ENCODE measurements at regions not wholly inside any gene's neighbourhood (a gene's known extent, or its start where the extent isn't known, plus 50 kb on each side); places are given as distances from the start of the nearest gene placed in this dataset.

DNA sequence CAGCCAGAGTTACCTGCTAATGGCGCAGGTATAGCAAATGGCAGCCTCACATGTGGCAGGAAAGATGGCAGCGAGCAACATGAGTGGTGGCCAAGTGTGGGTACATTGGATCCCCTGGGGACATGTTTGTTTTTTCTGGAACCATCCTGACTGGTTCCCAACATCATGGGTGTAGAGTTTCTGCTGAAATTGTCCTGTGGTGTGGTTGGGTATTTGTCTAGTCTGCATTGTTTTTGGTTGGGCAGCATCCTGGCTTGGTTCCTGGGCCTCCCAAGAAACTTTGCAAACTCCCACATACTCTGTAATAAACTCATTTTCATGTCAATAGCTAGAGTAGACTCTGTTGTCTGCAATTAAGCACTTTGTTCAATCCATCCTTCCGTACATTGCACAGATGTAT lies 282.6 kb downstream of the CDC5L start:
- Histone ChIP-seq H3F3A (replicated peaks; ENCODE audit: insufficient read depth) (peaks cover 9% of the 10 kb centered on the region), H3K9me3 (no peaks in the 10 kb centered on the region), H4K20me1 (ENCODE audit: insufficient read depth) (no peaks in the 10 kb centered on the region), H3K36me3 (replicated peaks in 1 of 2; ENCODE audit: control insufficient read depth in 1 of 2, insufficient read depth in 2 of 2, low read length in 1 of 2) (no peaks in the 10 kb centered on the region), H2AFZ (ENCODE audit: low read depth) (no peak overlapping the region), H3K4me1 (ENCODE audit: control insufficient read depth in 1 of 2, insufficient read depth in 2 of 2, low read depth in 1 of 2, low read length in 1 of 2) (peaks cover 12 to 29% of the 10 kb centered on the region in 2 experiments; a peak in 3 of 4 replicates), H3K9me2 (no peaks in the 10 kb centered on the region), H3K27me3 (ENCODE audit: insufficient read depth) (no peaks in the 10 kb centered on the region), H3K4me3 (ENCODE audit: low read depth in 2 of 2, low read length in 1 of 2) (no peak overlapping the region), H3K4me2 (no peak overlapping the region), H3K9ac (no peak overlapping the region), H3K27ac (ENCODE audit: low read depth in 2 of 2, low read length in 1 of 2) (no peak overlapping the region), H3K79me2 (ENCODE audit: insufficient read depth) (no peaks in the 10 kb centered on the region)
- 100% methylated on average over 1 of the region's 3 CpGs for WGBS (ENCODE audit: low lambda C conversion rate)
- ChIA-PET CTCF (interaction anchor here (1.4 kb wide), 1 partner anchor 15 kb away, joined by 6 read pairs; no protein-coding TSS in a partner anchor), POLR2A (no interaction called here)
- no peak for TF ChIP-seq JUND (IDR thresholded peaks at IDR 0.05)
- no peak for TF ChIP-seq RXRA (IDR thresholded peaks at IDR 0.05; ENCODE audit: borderline replicate concordance, low read depth)
- DNase-seq = no peak

DNA sequence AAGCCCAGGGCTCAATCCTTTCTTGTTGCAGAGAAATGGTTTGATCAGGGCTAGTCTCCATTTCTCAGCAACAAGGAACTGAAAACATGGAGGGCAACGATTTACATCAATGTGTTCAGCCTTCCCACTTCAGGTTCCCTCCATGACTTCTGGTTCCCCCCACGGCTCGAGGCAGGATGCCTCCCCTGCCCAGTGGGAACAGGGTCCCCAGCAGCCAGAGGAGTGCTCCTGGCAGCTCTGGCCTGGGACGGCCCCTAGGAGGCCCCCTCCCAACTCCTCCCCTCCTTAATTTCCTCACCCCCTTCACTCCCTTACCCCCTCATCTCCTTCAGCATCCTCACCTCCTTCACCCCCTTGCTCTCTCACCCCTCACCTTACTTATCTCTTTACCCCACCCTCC lies 283.8 kb downstream of the CDC5L start:
- Histone ChIP-seq H3K9me2 (no peaks in the 10 kb centered on the region), H3F3A (replicated peaks; ENCODE audit: insufficient read depth) (peaks cover 9% of the 10 kb centered on the region), H3K4me1 (ENCODE audit: control insufficient read depth in 1 of 2, insufficient read depth in 2 of 2, low read depth in 1 of 2, low read length in 1 of 2) (peaks cover 7 to 18% of the 10 kb centered on the region in 2 experiments; a peak in 3 of 4 replicates), H3K79me2 (ENCODE audit: insufficient read depth) (no peaks in the 10 kb centered on the region), H4K20me1 (ENCODE audit: insufficient read depth) (no peaks in the 10 kb centered on the region), H3K27me3 (ENCODE audit: insufficient read depth) (no peaks in the 10 kb centered on the region), H3K4me2 (no peak overlapping the region), H3K4me3 (ENCODE audit: low read depth in 2 of 2, low read length in 1 of 2) (no peak overlapping the region), H2AFZ (ENCODE audit: low read depth) (no peak overlapping the region), H3K9ac (no peak overlapping the region), H3K27ac (ENCODE audit: low read depth in 2 of 2, low read length in 1 of 2) (no peak overlapping the region), H3K36me3 (replicated peaks in 1 of 2; ENCODE audit: control insufficient read depth in 1 of 2, insufficient read depth in 2 of 2, low read length in 1 of 2) (no peaks in the 10 kb centered on the region), H3K9me3 (no peaks in the 10 kb centered on the region)
- POLR2A ChIA-PET = no interaction called here
- no peak for TF ChIP-seq SIN3A (IDR thresholded peaks at IDR 0.05; ENCODE audit: borderline replicate concordance, low read depth, low read length)
- no peak for TF ChIP-seq FOXM1 (IDR thresholded peaks at IDR 0.05; ENCODE audit: low read depth)
- no peak for TF ChIP-seq POLR2AphosphoS5 (IDR thresholded peaks at IDR 0.05; ENCODE audit: low read depth, low read length)
- TF ChIP-seq, protein P1, sequence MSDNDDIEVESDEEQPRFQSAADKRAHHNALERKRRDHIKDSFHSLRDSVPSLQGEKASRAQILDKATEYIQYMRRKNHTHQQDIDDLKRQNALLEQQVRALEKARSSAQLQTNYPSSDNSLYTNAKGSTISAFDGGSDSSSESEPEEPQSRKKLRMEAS (IDR thresholded peaks at IDR 0.05; ENCODE audit: low read depth) = no peak
- TF ChIP-seq, protein P2, sequence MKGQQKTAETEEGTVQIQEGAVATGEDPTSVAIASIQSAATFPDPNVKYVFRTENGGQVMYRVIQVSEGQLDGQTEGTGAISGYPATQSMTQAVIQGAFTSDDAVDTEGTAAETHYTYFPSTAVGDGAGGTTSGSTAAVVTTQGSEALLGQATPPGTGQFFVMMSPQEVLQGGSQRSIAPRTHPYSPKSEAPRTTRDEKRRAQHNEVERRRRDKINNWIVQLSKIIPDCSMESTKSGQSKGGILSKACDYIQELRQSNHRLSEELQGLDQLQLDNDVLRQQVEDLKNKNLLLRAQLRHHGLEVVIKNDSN (IDR thresholded peaks at IDR 0.05; ENCODE audit: borderline replicate concordance, low read depth) = no peak
- TF ChIP-seq MEF2A (IDR thresholded peaks at IDR 0.05; ENCODE audit: borderline replicate concordance, low read depth) = no peak
- TF ChIP-seq FOXJ3 (CRISPR knock-in tag; IDR thresholded peaks at IDR 0.05) = no peak
- no peak for TF ChIP-seq EP300 (IDR thresholded peaks at IDR 0.05; ENCODE audit: borderline replicate concordance in 1 of 2, low read depth in 1 of 2, low read length in 1 of 2)
- TF ChIP-seq TCF12 (IDR thresholded peaks at IDR 0.05) = no peak
- no peak for TF ChIP-seq ELF1 (IDR thresholded peaks at IDR 0.05)
- DNase-seq = no peak
- CTCF ChIA-PET = no interaction called here
- 58% methylated on average over 4 of the region's 4 CpGs for WGBS (ENCODE audit: low lambda C conversion rate)

DNA sequence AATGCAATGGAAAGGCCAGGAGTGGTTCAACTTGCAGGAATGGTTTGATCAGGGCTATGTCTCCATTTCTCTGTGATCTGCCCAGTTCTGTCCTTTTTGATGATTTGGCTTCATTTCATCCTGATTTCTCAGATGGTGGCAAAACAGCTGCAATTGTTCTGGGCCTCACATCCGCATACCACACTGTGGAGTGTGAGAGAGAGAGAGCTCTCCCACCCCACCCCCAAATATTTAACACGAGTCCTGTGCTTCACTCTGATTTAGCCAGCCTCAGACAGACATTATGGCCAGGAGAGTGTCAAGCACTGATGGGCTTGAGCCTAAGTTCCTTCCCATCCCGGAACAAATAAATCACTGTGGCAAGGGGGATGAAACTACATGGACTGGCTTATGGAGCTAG lies 284.6 kb downstream of the CDC5L start:
- WGBS (ENCODE audit: low lambda C conversion rate) = 78% methylated on average over 3 of the region's 3 CpGs
- no peaks in the 10 kb centered on the region for H3K9me2 ChIP-seq
- H3K4me1 ChIP-seq (ENCODE audit: control insufficient read depth in 1 of 2, insufficient read depth in 2 of 2, low read depth in 1 of 2, low read length in 1 of 2) = peaks cover 2 to 10% of the 10 kb centered on the region in 2 experiments; a peak in 3 of 4 replicates
- H4K20me1 ChIP-seq (ENCODE audit: insufficient read depth) = no peaks in the 10 kb centered on the region
- H3K27me3 ChIP-seq (ENCODE audit: insufficient read depth) = no peaks in the 10 kb centered on the region
- no peak overlapping the region for H3K4me3 ChIP-seq (ENCODE audit: low read depth in 2 of 2, low read length in 1 of 2)
- CTCF ChIA-PET = interaction anchor here (1.0 to 1.3 kb wide), 2 partner anchors 16 to 765 kb away, joined by 3 to 5 read pairs; no protein-coding TSS in a partner anchor
- no peaks in the 10 kb centered on the region for H3K9me3 ChIP-seq
- no peak for DNase-seq
- H3F3A ChIP-seq (replicated peaks; ENCODE audit: insufficient read depth) = peaks cover 9% of the 10 kb centered on the region
- no peak overlapping the region for H2AFZ ChIP-seq (ENCODE audit: low read depth)
- no peak overlapping the region for H3K27ac ChIP-seq (ENCODE audit: low read depth in 2 of 2, low read length in 1 of 2)
- H3K4me2 ChIP-seq = no peak overlapping the region
- no peaks in the 10 kb centered on the region for H3K79me2 ChIP-seq (ENCODE audit: insufficient read depth)
- H3K36me3 ChIP-seq (replicated peaks in 1 of 2; ENCODE audit: control insufficient read depth in 1 of 2, insufficient read depth in 2 of 2, low read length in 1 of 2) = no peaks in the 10 kb centered on the region
- POLR2A ChIA-PET = no interaction called here
- no peak overlapping the region for H3K9ac ChIP-seq
- TF ChIP-seq, protein P3, sequence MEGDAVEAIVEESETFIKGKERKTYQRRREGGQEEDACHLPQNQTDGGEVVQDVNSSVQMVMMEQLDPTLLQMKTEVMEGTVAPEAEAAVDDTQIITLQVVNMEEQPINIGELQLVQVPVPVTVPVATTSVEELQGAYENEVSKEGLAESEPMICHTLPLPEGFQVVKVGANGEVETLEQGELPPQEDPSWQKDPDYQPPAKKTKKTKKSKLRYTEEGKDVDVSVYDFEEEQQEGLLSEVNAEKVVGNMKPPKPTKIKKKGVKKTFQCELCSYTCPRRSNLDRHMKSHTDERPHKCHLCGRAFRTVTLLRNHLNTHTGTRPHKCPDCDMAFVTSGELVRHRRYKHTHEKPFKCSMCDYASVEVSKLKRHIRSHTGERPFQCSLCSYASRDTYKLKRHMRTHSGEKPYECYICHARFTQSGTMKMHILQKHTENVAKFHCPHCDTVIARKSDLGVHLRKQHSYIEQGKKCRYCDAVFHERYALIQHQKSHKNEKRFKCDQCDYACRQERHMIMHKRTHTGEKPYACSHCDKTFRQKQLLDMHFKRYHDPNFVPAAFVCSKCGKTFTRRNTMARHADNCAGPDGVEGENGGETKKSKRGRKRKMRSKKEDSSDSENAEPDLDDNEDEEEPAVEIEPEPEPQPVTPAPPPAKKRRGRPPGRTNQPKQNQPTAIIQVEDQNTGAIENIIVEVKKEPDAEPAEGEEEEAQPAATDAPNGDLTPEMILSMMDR (IDR thresholded peaks at IDR 0.05) = no peak
- TF ChIP-seq GATA2 (CRISPR knock-in tag; IDR thresholded peaks at IDR 0.05) (no peak), SMC3 (IDR thresholded peaks at IDR 0.05; ENCODE audit: low read depth, low read length) (no peak), NFIC (IDR thresholded peaks at IDR 0.05; ENCODE audit: borderline replicate concordance) (no peak), SIN3A (IDR thresholded peaks at IDR 0.05; ENCODE audit: borderline replicate concordance, low read depth, low read length) (no peak), FOSL2 (IDR thresholded peaks at IDR 0.05; ENCODE audit: borderline replicate concordance, low read depth) (no peak), TEAD4 (IDR thresholded peaks at IDR 0.05; ENCODE audit: borderline replicate concordance, insufficient read depth) (no peak), RCOR1 (IDR thresholded peaks at IDR 0.05; ENCODE audit: low read length) (no peak), RFX5 (IDR thresholded peaks at IDR 0.05; ENCODE audit: low read length) (no peak), MEF2A (IDR thresholded peaks at IDR 0.05; ENCODE audit: borderline replicate concordance, low read depth) (no peak)
- TF ChIP-seq, protein P4, sequence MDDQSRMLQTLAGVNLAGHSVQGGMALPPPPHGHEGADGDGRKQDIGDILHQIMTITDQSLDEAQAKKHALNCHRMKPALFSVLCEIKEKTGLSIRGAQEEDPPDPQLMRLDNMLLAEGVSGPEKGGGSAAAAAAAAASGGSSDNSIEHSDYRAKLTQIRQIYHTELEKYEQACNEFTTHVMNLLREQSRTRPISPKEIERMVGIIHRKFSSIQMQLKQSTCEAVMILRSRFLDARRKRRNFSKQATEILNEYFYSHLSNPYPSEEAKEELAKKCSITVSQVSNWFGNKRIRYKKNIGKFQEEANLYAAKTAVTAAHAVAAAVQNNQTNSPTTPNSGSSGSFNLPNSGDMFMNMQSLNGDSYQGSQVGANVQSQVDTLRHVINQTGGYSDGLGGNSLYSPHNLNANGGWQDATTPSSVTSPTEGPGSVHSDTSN (IDR thresholded peaks at IDR 0.05) = no peak

Measured in SK-N-SH (cell line).